H9 (cell line): ENCODE measurements at regions not wholly inside any gene's neighbourhood (a gene's known extent, or its start where the extent isn't known, plus 50 kb on each side); places are given as distances from the start of the nearest gene placed in this dataset.

Experiments
- DNase-seq: peaks from one replicate; pipeline ENCODE4 v3.0.0-alpha.2; 2017
- H2AFZ ChIP-seq: one replicate; pipeline ENCODE4 v1.6.1; 2013; ENCODE audit warnings: mild to moderate bottlenecking, low read length, control low read depth, moderate library complexity
- H2AK5ac ChIP-seq: 2 replicates; pipeline ENCODE4 v1.6.1; 2013; ENCODE audit warnings: low read length, control low read depth, mixed read lengths; ENCODE audit not compliant: insufficient read length
- H2BK120ac ChIP-seq: one replicate; pipeline ENCODE4 v1.6.1; 2013; ENCODE audit warnings: low read depth, mild to moderate bottlenecking, low read length, control low read depth, inconsistent platforms; ENCODE audit not compliant: poor library complexity, severe bottlenecking
- H2BK12ac ChIP-seq: 2 replicates; pipeline ENCODE4 v1.6.1; 2013; ENCODE audit warnings: low read length, control low read depth, mixed read lengths, low read depth; ENCODE audit not compliant: insufficient read length
- H2BK15ac ChIP-seq: 2 replicates; pipeline ENCODE4 v1.6.1; 2013; ENCODE audit warnings: low read depth, low read length, control low read depth
- H2BK20ac ChIP-seq: one replicate; pipeline ENCODE4 v1.6.1; 2013; ENCODE audit warnings: low read depth, mild to moderate bottlenecking, low read length, control low read depth, inconsistent platforms; ENCODE audit not compliant: poor library complexity, severe bottlenecking
- H2BK5ac ChIP-seq: 2 replicates; pipeline ENCODE4 v1.6.1; 2013; ENCODE audit warnings: low read length, control low read depth, mixed read lengths; ENCODE audit not compliant: insufficient read length
- H3K14ac ChIP-seq: 2 replicates; pipeline ENCODE4 v1.6.1; 2013; ENCODE audit warnings: low read length, control low read depth; ENCODE audit not compliant: insufficient read depth
- H3K18ac ChIP-seq: 2 replicates; pipeline ENCODE4 v1.6.1; 2013; ENCODE audit warnings: low read depth, mild to moderate bottlenecking, mixed read lengths, low read length, control low read depth; ENCODE audit not compliant: insufficient read length
- H3K23ac ChIP-seq: 2 replicates; pipeline ENCODE4 v1.6.1; 2013; ENCODE audit warnings: low read length, control low read depth, mixed read lengths, low read depth; ENCODE audit not compliant: insufficient read length
- H3K23me2 ChIP-seq: 2 replicates; pipeline ENCODE4 v1.6.1; 2013; ENCODE audit warnings: low read depth, mild to moderate bottlenecking, mixed read lengths, low read length, control low read depth; ENCODE audit not compliant: insufficient read length, poor library complexity, severe bottlenecking
- H3K27ac ChIP-seq: 2 replicates; pipeline ENCODE4 v1.5.1; 2013; ENCODE audit warnings: low read length, control low read depth, mixed read lengths, low read depth; ENCODE audit not compliant: insufficient read length
- H3K27me3 ChIP-seq: 2 replicates; pipeline ENCODE4 v1.6.1; 2013; ENCODE audit warnings: low read length, control low read depth, inconsistent platforms; ENCODE audit not compliant: insufficient read depth
- H3K4ac ChIP-seq: 2 replicates; pipeline ENCODE4 v1.6.1; 2013; ENCODE audit warnings: low read depth, mild to moderate bottlenecking, control low read depth, inconsistent platforms, low read length, moderate library complexity
- H3K4me1 ChIP-seq: 2 replicates; pipeline ENCODE4 v1.6.1; 2013; ENCODE audit warnings: low read length, control low read depth, inconsistent platforms; ENCODE audit not compliant: insufficient read depth
- H3K4me2 ChIP-seq: 2 replicates; pipeline ENCODE4 v1.6.1; 2013; ENCODE audit warnings: low read length, control low read depth, mixed read lengths; ENCODE audit not compliant: insufficient read length, insufficient read depth
- H3K56ac ChIP-seq: 2 replicates; pipeline ENCODE4 v1.6.1; 2013; ENCODE audit warnings: low read depth, mild to moderate bottlenecking, mixed read lengths, low read length, control low read depth; ENCODE audit not compliant: insufficient read length
- H3K79me1 ChIP-seq: 2 replicates; pipeline ENCODE4 v1.6.1; 2013; ENCODE audit warnings: low read depth, mild to moderate bottlenecking, moderate library complexity, low read length, control low read depth, inconsistent platforms; ENCODE audit not compliant: insufficient read depth, poor library complexity, severe bottlenecking
- H3K79me2 ChIP-seq: 2 replicates; pipeline ENCODE4 v1.6.1; 2013; ENCODE audit warnings: low read length, control low read depth, inconsistent platforms; ENCODE audit not compliant: insufficient read depth
- H3K9ac ChIP-seq: 2 replicates; pipeline ENCODE4 v1.6.1; 2013; ENCODE audit warnings: low read length, control low read depth, mixed read lengths; ENCODE audit not compliant: insufficient read length; ENCODE audit errors: extremely low read depth
- H3K9me3 ChIP-seq: one replicate; pipeline ENCODE4 v1.6.1; 2013; ENCODE audit warnings: low read depth, low read length, inconsistent platforms; ENCODE audit not compliant: control insufficient read depth
- H3T11ph ChIP-seq: one replicate; pipeline ENCODE4 v1.6.1; 2013; ENCODE audit warnings: mild to moderate bottlenecking, low read length, control low read depth, inconsistent platforms
- H4K20me1 ChIP-seq: one replicate; pipeline ENCODE4 v1.6.1; 2013; ENCODE audit not compliant: control insufficient read depth, insufficient read length, insufficient read depth
- H4K5ac ChIP-seq: 2 replicates; pipeline ENCODE4 v1.6.1; 2013; ENCODE audit warnings: low read depth, mild to moderate bottlenecking, mixed read lengths, low read length, control low read depth; ENCODE audit not compliant: insufficient read length
- H4K8ac ChIP-seq: replicated peaks from 2 replicates; pipeline ENCODE4 v1.6.1; 2013; ENCODE audit warnings: low read length, control low read depth, mixed read lengths, low read depth; ENCODE audit not compliant: insufficient read length
- H4K91ac ChIP-seq: 2 replicates; pipeline ENCODE4 v1.6.1; 2013; ENCODE audit warnings: low read depth, mild to moderate bottlenecking, moderate library complexity, mixed read lengths, low read length, control low read depth; ENCODE audit not compliant: insufficient read length
- H3K27ac Mint-ChIP-seq, 3 experiments: 2 replicates in 2 of 3; 3 replicates in 1 of 3; pipeline ENCODE4 v1.8.0; 2020 to 2021; ENCODE audit warnings: mixed read lengths in 3 of 3, mild to moderate bottlenecking in 1 of 3, moderate library complexity in 1 of 3
- H3K27me3 Mint-ChIP-seq: 2 replicates; pipeline ENCODE4 v1.8.0; 2021; ENCODE audit warnings: low read depth, mild to moderate bottlenecking, moderate library complexity, mixed read lengths
- H3K36me3 Mint-ChIP-seq, 3 experiments: 2 replicates in 2 of 3; 3 replicates in 1 of 3; pipeline ENCODE4 v1.8.0; 2020 to 2021; ENCODE audit warnings: low read depth in 3 of 3, mixed read lengths in 3 of 3; ENCODE audit not compliant: insufficient read depth in 1 of 3
- H3K4me1 Mint-ChIP-seq, 2 experiments: 2 replicates each; pipeline ENCODE4 v1.8.0; 2020; ENCODE audit warnings: mixed read lengths in 2 of 2
- H3K4me3 Mint-ChIP-seq, 2 experiments: 2 replicates in 1 of 2; 3 replicates in 1 of 2; pipeline ENCODE4 v1.8.0; 2020 to 2021; ENCODE audit warnings: mild to moderate bottlenecking in 2 of 2, mixed read lengths in 2 of 2, moderate library complexity in 1 of 2
- H3K9me3 Mint-ChIP-seq, 2 experiments: 2 replicates in 1 of 2; 3 replicates in 1 of 2; pipeline ENCODE4 v1.8.0; 2020; ENCODE audit warnings: mild to moderate bottlenecking in 2 of 2, mixed read lengths in 2 of 2, moderate library complexity in 1 of 2
- CTCF ChIP-seq: fragments of 200-600 bp; sonication (generic); conservative IDR thresholded peaks from 3 replicates; pipeline ENCODE4 v1.8.0; 2021; ENCODE audit warnings: antibody characterized with exemption, mild to moderate bottlenecking
- WGBS: extraction: QIAGEN DNeasy Blood & Tissue Kit; methylation state at CpG from one replicate; pipeline ENCODE4 v1.1.7; 2013; ENCODE audit warnings: missing lambda C conversion rate, low lambda C conversion rate, mixed read lengths; ENCODE audit not compliant: insufficient read length; ENCODE audit errors: extremely low coverage; 5-methylcytosine and 5-hydroxymethylcytosine counted together

GRCh38 chr15:98400120-98400519 lies 248.2 kb upstream of the IGF1R start:
- H4K8ac ChIP-seq, result no peak overlapping the region
- no peak overlapping the region for H3K4ac ChIP-seq
- H2AK5ac ChIP-seq, result no peak overlapping the region
- H3K9me3 ChIP-seq, result no peaks in the 10 kb centered on the region
- peaks cover 0 to 4% of the 10 kb centered on the region in 2 experiments; a peak in 2 of 5 replicates for H3K9me3 Mint-ChIP-seq
- DNase-seq, result no peak
- H3K36me3 Mint-ChIP-seq, result 0 out of 7 replicates have a peak, but pooled peaks cover 0 to 3% (median 0%) of the 10 kb centered on the region in 3 experiments
- no peaks in the 10 kb centered on the region for H3K79me2 ChIP-seq
- H3K27me3 ChIP-seq, result no peaks in the 10 kb centered on the region
- H3K4me3 Mint-ChIP-seq, result no peak overlapping the region
- H3K27ac Mint-ChIP-seq, result no peak overlapping the region
- no peaks in the 10 kb centered on the region for H4K20me1 ChIP-seq
- no peaks in the 10 kb centered on the region for H3K23me2 ChIP-seq
- H3K23ac ChIP-seq, result no peak overlapping the region
- H3K4me2 ChIP-seq, result no peak overlapping the region
- no peak overlapping the region for H2BK5ac ChIP-seq
- no peak overlapping the region for H2BK12ac ChIP-seq
- H3K56ac ChIP-seq, result no peak overlapping the region
- H4K91ac ChIP-seq, result no peak overlapping the region
- no peaks in the 10 kb centered on the region for H3K79me1 ChIP-seq
- no peak overlapping the region for H2BK20ac ChIP-seq
- TF ChIP-seq CTCF, result no peak
- H3K14ac ChIP-seq, result no peak overlapping the region
- H4K5ac ChIP-seq, result no peak overlapping the region
- H3K4me1 Mint-ChIP-seq, result peaks cover 14 to 22% of the 10 kb centered on the region in 2 experiments
- H3K27ac ChIP-seq, result no peak overlapping the region
- H3T11ph ChIP-seq, result no peak overlapping the region
- H3K27me3 Mint-ChIP-seq, result peaks cover 10% of the 10 kb centered on the region; the same call in 1 of the 2 replicates
- WGBS, result no CpG with 5 or more reads among the region's 2 CpGs
- H3K4me1 ChIP-seq, result 0 out of 2 replicates have a peak, but pooled peaks cover under 1% of the 10 kb centered on the region
- no peak overlapping the region for H2AFZ ChIP-seq
- no peak overlapping the region for H2BK15ac ChIP-seq
- no peak overlapping the region for H3K9ac ChIP-seq
- H2BK120ac ChIP-seq, result no peak overlapping the region
- no peak overlapping the region for H3K18ac ChIP-seq
